Breast epithelium (tissue), 4 donors: ENCODE measurements at regions not wholly inside any gene's neighbourhood (a gene's known extent, or its start where the extent isn't known, plus 50 kb on each side); places are given as distances from the start of the nearest gene placed in this dataset.

Experiments
- DNase-seq, 2 donors: peaks; one replicate each; pipeline ENCODE4 v3.0.0-alpha.2; 2019; ENCODE audit warnings: low spot score in 2 of 2
- H3K27ac ChIP-seq, 2 donors: fragments of 200-600 bp; sonication (generic) in 1 of 2; one replicate each; pipeline ENCODE4 v1.5.1; 2016 to 2019; ENCODE audit warnings: mild to moderate bottlenecking in 1 of 2
- H3K27me3 ChIP-seq, 2 donors: fragments of 200-600 bp; sonication (generic) in 1 of 2; one replicate each; pipeline versions ENCODE4 v1.5.1 to v1.6.0; 2017 to 2019; ENCODE audit warnings: control low read depth in 1 of 2, mild to moderate bottlenecking in 1 of 2
- H3K36me3 ChIP-seq: fragments of 200-600 bp; one replicate; pipeline ENCODE4 v1.5.1; 2019
- H3K4me1 ChIP-seq, 2 donors: fragments of 200-600 bp; sonication (generic); one replicate each; pipeline ENCODE4 v1.5.1; 2016 to 2019; ENCODE audit warnings: control low read depth in 1 of 2
- H3K4me3 ChIP-seq, 3 donors: fragments of 200-600 bp; sonication (generic); 1 replicate in 2 of 3; 2 replicates in 1 of 3; pipeline ENCODE4 v1.5.1; 2016 to 2019; ENCODE audit warnings: mild to moderate bottlenecking in 3 of 3, moderate library complexity in 2 of 3
- H3K9me3 ChIP-seq, 2 donors: fragments of 200-600 bp; sonication (generic) in 1 of 2; one replicate each; pipeline ENCODE4 v1.5.1; 2016 to 2019; ENCODE audit warnings: control low read depth in 1 of 2
- POLR2A ChIP-seq: fragments of 450-650 bp; IDR thresholded peaks from one replicate; pipeline ENCODE4 v1.6.1; 2016; ENCODE audit warnings: antibody characterized with exemption, mild to moderate bottlenecking, moderate library complexity
- POLR2AphosphoS5 ChIP-seq, 3 donors: sonication (generic); formaldehyde crosslinking; IDR thresholded peaks; one replicate each; pipeline ENCODE4 v1.6.1; 2017; ENCODE audit warnings: antibody characterized with exemption in 3 of 3
- intact Hi-C: fragments of 100-400 bp; cut with DNase I; formaldehyde crosslinking; loops from one replicate; pipeline ENCODE4 v1.15.1; 2023; ENCODE audit warnings: low total_unique reads
- TF ChIP-seq, protein P1 (sequence below), 3 donors: fragments of 450-650 bp; IDR thresholded peaks; one replicate each; pipeline ENCODE4 v1.5.1; 2016 to 2017; ENCODE audit warnings: antibody characterized with exemption in 3 of 3, mild to moderate bottlenecking in 3 of 3, moderate library complexity in 3 of 3

- Histone ChIP-seq H3K36me3 (no peaks in the 10 kb centered on the region), H3K9me3 (peaks cover 4 to 5% of the 10 kb centered on the region in 2 donors), H3K4me1 (no peaks in the 10 kb centered on the region), H3K27ac (no peak overlapping the region), H3K27me3 (no peaks in the 10 kb centered on the region), H3K4me3 (no peak overlapping the region)
- DNase-seq: no peak
- TF ChIP-seq, protein P1, sequence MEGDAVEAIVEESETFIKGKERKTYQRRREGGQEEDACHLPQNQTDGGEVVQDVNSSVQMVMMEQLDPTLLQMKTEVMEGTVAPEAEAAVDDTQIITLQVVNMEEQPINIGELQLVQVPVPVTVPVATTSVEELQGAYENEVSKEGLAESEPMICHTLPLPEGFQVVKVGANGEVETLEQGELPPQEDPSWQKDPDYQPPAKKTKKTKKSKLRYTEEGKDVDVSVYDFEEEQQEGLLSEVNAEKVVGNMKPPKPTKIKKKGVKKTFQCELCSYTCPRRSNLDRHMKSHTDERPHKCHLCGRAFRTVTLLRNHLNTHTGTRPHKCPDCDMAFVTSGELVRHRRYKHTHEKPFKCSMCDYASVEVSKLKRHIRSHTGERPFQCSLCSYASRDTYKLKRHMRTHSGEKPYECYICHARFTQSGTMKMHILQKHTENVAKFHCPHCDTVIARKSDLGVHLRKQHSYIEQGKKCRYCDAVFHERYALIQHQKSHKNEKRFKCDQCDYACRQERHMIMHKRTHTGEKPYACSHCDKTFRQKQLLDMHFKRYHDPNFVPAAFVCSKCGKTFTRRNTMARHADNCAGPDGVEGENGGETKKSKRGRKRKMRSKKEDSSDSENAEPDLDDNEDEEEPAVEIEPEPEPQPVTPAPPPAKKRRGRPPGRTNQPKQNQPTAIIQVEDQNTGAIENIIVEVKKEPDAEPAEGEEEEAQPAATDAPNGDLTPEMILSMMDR (IDR thresholded peaks at IDR 0.05): no peak
- TF ChIP-seq POLR2A (no peak), POLR2AphosphoS5 (IDR thresholded peaks at IDR 0.05) (no peak)
- intact Hi-C loops: no loop called here
Observed at GRCh38 chr20:39311851-39312506, 349.8 kb downstream of the DHX35 start.

DNA sequence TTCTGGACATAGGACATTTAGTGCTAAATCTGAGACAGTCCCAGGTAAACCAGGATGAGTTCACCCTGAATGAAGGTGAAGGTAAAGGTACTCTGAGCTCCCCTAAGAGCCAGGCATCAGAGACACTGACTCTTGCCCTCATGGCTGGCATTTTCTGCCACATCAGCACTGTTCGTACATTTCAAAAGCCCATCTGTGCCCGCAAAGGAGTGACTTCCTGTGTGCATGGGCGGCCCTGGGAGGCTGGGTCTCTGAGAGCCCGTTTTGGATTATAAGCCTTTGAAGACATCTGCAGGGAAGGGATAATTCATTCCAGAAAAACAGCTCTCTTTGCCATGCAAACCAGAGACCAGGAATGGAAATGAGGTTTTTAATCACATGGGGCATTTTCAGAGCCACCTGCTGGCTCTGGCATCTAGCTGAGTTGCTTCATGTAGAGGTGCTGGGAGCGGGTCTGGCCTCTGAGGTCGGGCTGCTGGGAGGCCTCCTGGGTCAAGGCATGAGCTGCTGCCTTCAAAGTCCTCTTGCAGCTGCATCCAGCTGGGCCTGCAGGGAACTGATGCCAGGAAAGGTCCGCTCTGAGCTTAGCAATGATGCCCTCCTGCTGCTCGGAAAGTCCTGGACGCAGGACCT lies 348.3 kb downstream of the DHX35 start:
- H3K36me3 ChIP-seq: no peaks in the 10 kb centered on the region
- H3K27me3 ChIP-seq: no peaks in the 10 kb centered on the region
- no peak overlapping the region for H3K27ac ChIP-seq
- peaks cover 4 to 5% of the 10 kb centered on the region in 2 donors for H3K9me3 ChIP-seq
- DNase-seq: no peak
- intact Hi-C loops: no loop called here
- TF ChIP-seq POLR2AphosphoS5 (IDR thresholded peaks at IDR 0.05) (no peak), POLR2A (no peak)
- TF ChIP-seq, protein P1 (IDR thresholded peaks at IDR 0.05): no peak
- H3K4me1 ChIP-seq: no peaks in the 10 kb centered on the region
- no peak overlapping the region for H3K4me3 ChIP-seq

- no peaks in the 10 kb centered on the region for H3K4me1 ChIP-seq
- TF ChIP-seq, protein P1 (IDR thresholded peaks at IDR 0.05): no peak
- no peak for TF ChIP-seq POLR2AphosphoS5 (IDR thresholded peaks at IDR 0.05)
- no peak for TF ChIP-seq POLR2A
Observed at GRCh38 chr20:39309458-39309857, 347.3 kb downstream of the DHX35 start.

GRCh38 chr20:39302312-39302711 lies 340.2 kb downstream of the DHX35 start:
- TF ChIP-seq POLR2A (no peak), POLR2AphosphoS5 (IDR thresholded peaks at IDR 0.05) (no peak)
- TF ChIP-seq, protein P1 (IDR thresholded peaks at IDR 0.05): no peak

More at GRCh38 chr20:39309458-39309857, 347.3 kb downstream of the DHX35 start:
- H3K27me3 ChIP-seq: no peaks in the 10 kb centered on the region
- H3K27ac ChIP-seq: no peak overlapping the region
- no peak for DNase-seq
- H3K9me3 ChIP-seq: peaks cover 4 to 5% of the 10 kb centered on the region in 2 donors
- no peak overlapping the region for H3K4me3 ChIP-seq
- intact Hi-C loops: loop anchor here (5.0 kb wide), 1 partner anchor 97 kb away; no protein-coding TSS in a partner anchor
- no peaks in the 10 kb centered on the region for H3K36me3 ChIP-seq

GRCh38 chr20:39299783-39300182 lies 337.6 kb downstream of the DHX35 start:
- no peak overlapping the region for H3K27ac ChIP-seq
- no peaks in the 10 kb centered on the region for H3K36me3 ChIP-seq
- no peak overlapping the region for H3K4me3 ChIP-seq
- H3K9me3 ChIP-seq: no peaks in the 10 kb centered on the region
- H3K27me3 ChIP-seq: no peaks in the 10 kb centered on the region
- DNase-seq: no peak
- H3K4me1 ChIP-seq: no peaks in the 10 kb centered on the region
- intact Hi-C loops: no loop called here
- TF ChIP-seq, protein P1 (IDR thresholded peaks at IDR 0.05): no peak
- TF ChIP-seq POLR2A: no peak
- TF ChIP-seq POLR2AphosphoS5 (IDR thresholded peaks at IDR 0.05): no peak

More at GRCh38 chr20:39302312-39302711, 340.2 kb downstream of the DHX35 start:
- H3K27ac ChIP-seq: no peak overlapping the region
- intact Hi-C loops: no loop called here
- DNase-seq: no peak
- H3K36me3 ChIP-seq: no peaks in the 10 kb centered on the region
- H3K4me3 ChIP-seq: no peak overlapping the region
- no peaks in the 10 kb centered on the region for H3K27me3 ChIP-seq
- no peaks in the 10 kb centered on the region for H3K4me1 ChIP-seq
- no peaks in the 10 kb centered on the region for H3K9me3 ChIP-seq
